Left ventricle myocardium inferior (tissue), 1 donor: ENCODE measurements at regions not wholly inside any gene's neighbourhood (a gene's known extent, or its start where the extent isn't known, plus 50 kb on each side); places are given as distances from the start of the nearest gene placed in this dataset.

ENCODE experiments used
- DNase-seq: peaks from one replicate; pipeline ENCODE4 v3.0.0-alpha.2; 2020
- H3K27ac ChIP-seq: fragments of 200-600 bp; replicated peaks from 2 replicates; pipeline ENCODE4 v1.8.0; 2021
- H3K27me3 ChIP-seq: fragments of 200-600 bp; 2 replicates; pipeline ENCODE4 v1.8.0; 2021; ENCODE audit warnings: low read depth
- H3K36me3 ChIP-seq: fragments of 200-600 bp; 2 replicates; pipeline ENCODE4 v1.8.0; 2021
- H3K4me1 ChIP-seq: fragments of 200-600 bp; 2 replicates; pipeline ENCODE4 v1.8.0; 2021
- H3K4me3 ChIP-seq: fragments of 200-600 bp; 2 replicates; pipeline ENCODE4 v1.8.0; 2021; ENCODE audit warnings: mild to moderate bottlenecking, moderate library complexity
- H3K9me3 ChIP-seq: fragments of 200-600 bp; replicated peaks from 2 replicates; pipeline ENCODE4 v1.8.0; 2021
- intact Hi-C: fragments of 100-400 bp; cut with micrococcal nuclease; formaldehyde crosslinking; loops from one replicate; pipeline ENCODE4 v1.11.0; 2022
- TF ChIP-seq, protein P1 (sequence below): fragments of 200-600 bp; IDR thresholded peaks from 2 replicates; pipeline ENCODE4 v1.8.0; 2021; ENCODE audit warnings: antibody characterized with exemption, mild to moderate bottlenecking, borderline replicate concordance
- donor health status: DM: no; HTN: yes; CAD: no; lungs with severe emphysema.

- Histone ChIP-seq H3K9me3 (peaks cover 5% of the 10 kb centered on the region), H3K27ac (no peak overlapping the region)
- intact Hi-C loops, result no loop called here
These were observed 417.6 kb upstream of the RGMA start for GRCh38 chr15:93506646-93507045.

DNA sequence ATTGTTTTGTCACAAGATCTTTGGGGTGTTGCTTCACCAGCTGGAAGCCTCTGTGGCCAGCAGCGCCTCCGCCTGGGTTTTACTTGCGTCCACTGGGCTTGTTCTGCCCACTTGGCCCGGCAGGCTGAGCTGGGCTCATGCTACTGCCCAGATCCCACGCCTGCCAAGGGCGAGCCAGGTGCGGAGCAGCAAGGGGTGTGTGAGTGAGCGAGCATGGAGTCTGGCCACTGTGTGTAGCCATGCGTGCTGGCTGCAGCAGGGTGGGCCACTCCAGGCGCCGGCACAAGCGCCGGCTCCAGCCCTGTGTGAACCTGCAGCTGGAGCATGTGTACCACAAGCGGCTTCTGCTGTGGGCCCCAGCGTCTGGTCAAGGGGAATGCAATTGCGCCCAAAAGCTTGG, 416.5 kb upstream of the RGMA start:
- Histone ChIP-seq H3K27ac (no peak overlapping the region), H3K9me3 (peaks cover 5% of the 10 kb centered on the region), H3K4me1 (no peaks in the 10 kb centered on the region), H3K27me3 (no peaks in the 10 kb centered on the region), H3K36me3 (no peaks in the 10 kb centered on the region), H3K4me3 (no peak overlapping the region)
- TF ChIP-seq, protein P1, sequence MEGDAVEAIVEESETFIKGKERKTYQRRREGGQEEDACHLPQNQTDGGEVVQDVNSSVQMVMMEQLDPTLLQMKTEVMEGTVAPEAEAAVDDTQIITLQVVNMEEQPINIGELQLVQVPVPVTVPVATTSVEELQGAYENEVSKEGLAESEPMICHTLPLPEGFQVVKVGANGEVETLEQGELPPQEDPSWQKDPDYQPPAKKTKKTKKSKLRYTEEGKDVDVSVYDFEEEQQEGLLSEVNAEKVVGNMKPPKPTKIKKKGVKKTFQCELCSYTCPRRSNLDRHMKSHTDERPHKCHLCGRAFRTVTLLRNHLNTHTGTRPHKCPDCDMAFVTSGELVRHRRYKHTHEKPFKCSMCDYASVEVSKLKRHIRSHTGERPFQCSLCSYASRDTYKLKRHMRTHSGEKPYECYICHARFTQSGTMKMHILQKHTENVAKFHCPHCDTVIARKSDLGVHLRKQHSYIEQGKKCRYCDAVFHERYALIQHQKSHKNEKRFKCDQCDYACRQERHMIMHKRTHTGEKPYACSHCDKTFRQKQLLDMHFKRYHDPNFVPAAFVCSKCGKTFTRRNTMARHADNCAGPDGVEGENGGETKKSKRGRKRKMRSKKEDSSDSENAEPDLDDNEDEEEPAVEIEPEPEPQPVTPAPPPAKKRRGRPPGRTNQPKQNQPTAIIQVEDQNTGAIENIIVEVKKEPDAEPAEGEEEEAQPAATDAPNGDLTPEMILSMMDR, result no peak
- no peak for DNase-seq
- intact Hi-C loops, result no loop called here

More at GRCh38 chr15:93506646-93507045, 417.6 kb upstream of the RGMA start:
- Histone ChIP-seq H3K36me3 (no peaks in the 10 kb centered on the region), H3K27me3 (no peaks in the 10 kb centered on the region), H3K4me1 (no peaks in the 10 kb centered on the region), H3K4me3 (no peak overlapping the region)
- TF ChIP-seq, protein P1, result no peak
- no peak for DNase-seq

GRCh38 chr15:93501946-93502345, 412.9 kb upstream of the RGMA start:
- Histone ChIP-seq H3K36me3 (no peaks in the 10 kb centered on the region), H3K4me3 (no peak overlapping the region), H3K27me3 (no peaks in the 10 kb centered on the region), H3K27ac (no peak overlapping the region), H3K9me3 (no peaks in the 10 kb centered on the region), H3K4me1 (peaks cover 5% of the 10 kb centered on the region)
- intact Hi-C loops, result no loop called here
- TF ChIP-seq, protein P1, result no peak
- no peak for DNase-seq

- Histone ChIP-seq H3K9me3 (no peaks in the 10 kb centered on the region), H3K4me1 (peaks cover 18% of the 10 kb centered on the region), H3K27ac (no peak overlapping the region), H3K27me3 (no peaks in the 10 kb centered on the region), H3K4me3 (no peak overlapping the region), H3K36me3 (no peaks in the 10 kb centered on the region)
- intact Hi-C loops, result no loop called here
- TF ChIP-seq, protein P1, result no peak
- no peak for DNase-seq
These were observed 411.1 kb upstream of the RGMA start for GRCh38 chr15:93500155-93500554.

GRCh38 chr15:93497291-93497690, 408.3 kb upstream of the RGMA start:
- Histone ChIP-seq H3K36me3 (no peaks in the 10 kb centered on the region), H3K27ac (no peak overlapping the region), H3K4me1 (peaks cover 18% of the 10 kb centered on the region), H3K27me3 (no peaks in the 10 kb centered on the region), H3K4me3 (no peak overlapping the region), H3K9me3 (no peaks in the 10 kb centered on the region)
- TF ChIP-seq, protein P1, result no peak
- intact Hi-C loops, result no loop called here
- no peak for DNase-seq

GRCh38 chr15:93496888-93497287, 407.9 kb upstream of the RGMA start:
- no peak for DNase-seq
- no peaks in the 10 kb centered on the region for H3K9me3 ChIP-seq
- H3K27ac ChIP-seq, result peak overlapping the region; percentile 73
- TF ChIP-seq, protein P1, result no peak
- H3K27me3 ChIP-seq, result no peaks in the 10 kb centered on the region
- H3K4me1 ChIP-seq, result peaks cover 18% of the 10 kb centered on the region
- intact Hi-C loops, result no loop called here
- no peaks in the 10 kb centered on the region for H3K36me3 ChIP-seq
- H3K4me3 ChIP-seq, result no peak overlapping the region
